ENCODE measurements at regions not wholly inside any gene's neighbourhood (a gene's known extent, or its start where the extent isn't known, plus 50 kb on each side); places are given as distances from the start of the nearest gene placed in this dataset.
"Not testable (repeated sequence)": the region's sequence is repeated elsewhere in the genome, so short reads cannot be mapped to it uniquely, and the experiment has no call there.

GRCh38 chr6:80517525-80517924 is 411.1 kb downstream of the BCKDHB start:
- Histone ChIP-seq H2AFZ (no peak overlapping the region), H3K27ac (no peak overlapping the region), H3K4me1 (ENCODE audit: insufficient read depth) (no peaks in the 10 kb centered on the region), H4K20me1 (ENCODE audit: insufficient read depth, poor library complexity, severe bottlenecking) (no peaks in the 10 kb centered on the region), H3K9me3 (ENCODE audit: low read depth) (no peaks in the 10 kb centered on the region), H3K27me3 (no peaks in the 10 kb centered on the region), H3K9me2 (replicated peaks; ENCODE audit: insufficient read depth) (no peaks in the 10 kb centered on the region), H3K79me2 (no peaks in the 10 kb centered on the region), H3K4me3 (no peak overlapping the region), H3K36me3 (replicated peaks; ENCODE audit: insufficient read depth, low read depth) (no peaks in the 10 kb centered on the region), H3K4me2 (no peak overlapping the region)
- no peak for DNase-seq (ENCODE audit: low spot score)
- no peak for TF ChIP-seq EZH2 (IDR thresholded peaks at IDR 0.05; ENCODE audit: borderline replicate concordance)
- no peak for TF ChIP-seq EZH2phosphoT487 (IDR thresholded peaks at IDR 0.05; ENCODE audit: low read depth, severe bottlenecking, unreplicated experiment)
- no peak for TF ChIP-seq CTCF (IDR thresholded peaks at IDR 0.05; ENCODE audit: poor library complexity)
- WGBS (ENCODE audit: low lambda C conversion rate, missing lambda C conversion rate) = 88% methylated on average over 2 of the region's 2 CpGs

- not testable (repeated sequence) for H3K4me1 ChIP-seq (ENCODE audit: insufficient read depth); H3K4me2 ChIP-seq; H3K27ac ChIP-seq; H2AFZ ChIP-seq; H3K79me2 ChIP-seq; H3K36me3 ChIP-seq (replicated peaks; ENCODE audit: insufficient read depth, low read depth); H3K27me3 ChIP-seq; H3K4me3 ChIP-seq; H3K9me2 ChIP-seq (replicated peaks; ENCODE audit: insufficient read depth); H3K9me3 ChIP-seq (ENCODE audit: low read depth); DNase-seq (ENCODE audit: low spot score); H4K20me1 ChIP-seq (ENCODE audit: insufficient read depth, poor library complexity, severe bottlenecking)
- 83% methylated on average over 1 of the region's 1 CpG for whole genome bisulfite sequencing (ENCODE audit: low lambda C conversion rate, missing lambda C conversion rate)
These were observed 404.1 kb downstream of the BCKDHB start for GRCh38 chr6:80510521-80510920.

GRCh38 chr6:80508885-80509630 is 402.6 kb downstream of the BCKDHB start:
- no peaks in the 10 kb centered on the region for H3K9me3 ChIP-seq (ENCODE audit: low read depth)
- no peaks in the 10 kb centered on the region for H4K20me1 ChIP-seq (ENCODE audit: insufficient read depth, poor library complexity, severe bottlenecking)
- H2AFZ ChIP-seq = no peak overlapping the region
- no peaks in the 10 kb centered on the region for H3K27me3 ChIP-seq
- H3K4me1 ChIP-seq (ENCODE audit: insufficient read depth) = no peaks in the 10 kb centered on the region
- no peaks in the 10 kb centered on the region for H3K36me3 ChIP-seq (replicated peaks; ENCODE audit: insufficient read depth, low read depth)
- H3K27ac ChIP-seq = no peak overlapping the region
- no peak for DNase-seq (ENCODE audit: low spot score)
- H3K79me2 ChIP-seq = no peaks in the 10 kb centered on the region
- TF ChIP-seq CTCF (IDR thresholded peaks at IDR 0.05; ENCODE audit: poor library complexity) = no peak
- TF ChIP-seq EZH2 (IDR thresholded peaks at IDR 0.05; ENCODE audit: borderline replicate concordance) = no peak
- no peak for TF ChIP-seq EZH2phosphoT487 (IDR thresholded peaks at IDR 0.05; ENCODE audit: low read depth, severe bottlenecking, unreplicated experiment)
- no peak overlapping the region for H3K4me3 ChIP-seq
- H3K9me2 ChIP-seq (replicated peaks; ENCODE audit: insufficient read depth) = no peaks in the 10 kb centered on the region
- no peak overlapping the region for H3K4me2 ChIP-seq

- WGBS (ENCODE audit: low lambda C conversion rate, missing lambda C conversion rate) = 71% methylated on average over 3 of the region's 3 CpGs
- H3K4me1 ChIP-seq (ENCODE audit: insufficient read depth) = no peaks in the 10 kb centered on the region
- H3K9me2 ChIP-seq (replicated peaks; ENCODE audit: insufficient read depth) = no peaks in the 10 kb centered on the region
- no peaks in the 10 kb centered on the region for H3K9me3 ChIP-seq (ENCODE audit: low read depth)
- no peak for DNase-seq (ENCODE audit: low spot score)
- no peaks in the 10 kb centered on the region for H3K79me2 ChIP-seq
- H3K36me3 ChIP-seq (replicated peaks; ENCODE audit: insufficient read depth, low read depth) = no peaks in the 10 kb centered on the region
- H3K27me3 ChIP-seq = no peaks in the 10 kb centered on the region
- TF ChIP-seq EZH2 (IDR thresholded peaks at IDR 0.05; ENCODE audit: borderline replicate concordance) (no peak), CTCF (IDR thresholded peaks at IDR 0.05; ENCODE audit: poor library complexity) (no peak), EZH2phosphoT487 (IDR thresholded peaks at IDR 0.05; ENCODE audit: low read depth, severe bottlenecking, unreplicated experiment) (no peak)
- no peaks in the 10 kb centered on the region for H4K20me1 ChIP-seq (ENCODE audit: insufficient read depth, poor library complexity, severe bottlenecking)
- no peak overlapping the region for H3K27ac ChIP-seq
- H3K4me2 ChIP-seq = no peak overlapping the region
- no peak overlapping the region for H2AFZ ChIP-seq
- no peak overlapping the region for H3K4me3 ChIP-seq
These were observed 398.4 kb downstream of the BCKDHB start for GRCh38 chr6:80504882-80505281.

All from hepatocyte (in vitro differentiated cells).